GM19043 (cell line): ENCODE measurements at regions not wholly inside any gene's neighbourhood (a gene's known extent, or its start where the extent isn't known, plus 50 kb on each side); places are given as distances from the start of the nearest gene placed in this dataset.

Source experiments
- ATAC-seq: cut with Tn5 transposase; IDR thresholded peaks from one replicate; pipeline ENCODE4 v1.9.1; 2021; ENCODE audit warnings: low read depth; ENCODE audit not compliant: unreplicated experiment

GRCh38 chr18:70500748-70501147 is 211.9 kb downstream of the SOCS6 start:
- ATAC-seq: no peak

- ATAC-seq: no peak
These were observed 210.4 kb downstream of the SOCS6 start for GRCh38 chr18:70499218-70499691.

- no peak for ATAC-seq
These were observed 207.8 kb downstream of the SOCS6 start for GRCh38 chr18:70496353-70497294.

GRCh38 chr18:70494524-70494923 is 205.7 kb downstream of the SOCS6 start:
- ATAC-seq: no peak

- ATAC-seq: no peak
These were observed 204.6 kb downstream of the SOCS6 start for GRCh38 chr18:70493461-70493860.

- peak; percentile 79 for ATAC-seq
These were observed 203.0 kb downstream of the SOCS6 start for GRCh38 chr18:70491734-70492348.

- peak; percentile 55 for ATAC-seq
These were observed 201.4 kb downstream of the SOCS6 start for GRCh38 chr18:70489986-70490933.

GRCh38 chr18:70489571-70489970 is 200.7 kb downstream of the SOCS6 start:
- ATAC-seq: no peak

- no peak for ATAC-seq
These were observed 181.1 kb downstream of the SOCS6 start for GRCh38 chr18:70469916-70470315.

- no peak for ATAC-seq
These were observed 180.2 kb downstream of the SOCS6 start for GRCh38 chr18:70468861-70469547.

GRCh38 chr18:70464343-70465114 is 175.7 kb downstream of the SOCS6 start:
- ATAC-seq: no peak

- no peak for ATAC-seq
These were observed 174.2 kb downstream of the SOCS6 start for GRCh38 chr18:70463085-70463484.

GRCh38 chr18:70462078-70462439 is 173.2 kb downstream of the SOCS6 start:
- no peak for ATAC-seq

GRCh38 chr18:70461323-70462077 is 172.7 kb downstream of the SOCS6 start:
- no peak for ATAC-seq

GRCh38 chr18:70459731-70460130 is 170.9 kb downstream of the SOCS6 start:
- ATAC-seq: no peak

- ATAC-seq: no peak
These were observed 170.4 kb downstream of the SOCS6 start for GRCh38 chr18:70459251-70459650.

- no peak for ATAC-seq
These were observed 168.9 kb downstream of the SOCS6 start for GRCh38 chr18:70457788-70458187.

GRCh38 chr18:70457223-70457622 is 168.4 kb downstream of the SOCS6 start:
- ATAC-seq: no peak

- no peak for ATAC-seq
These were observed 167.5 kb downstream of the SOCS6 start for GRCh38 chr18:70456376-70456775.
